NCI-H460 (cell line): ENCODE measurements at regions not wholly inside any gene's neighbourhood (a gene's known extent, or its start where the extent isn't known, plus 50 kb on each side); places are given as distances from the start of the nearest gene placed in this dataset.
"Not testable (repeated sequence)": the region's sequence is repeated elsewhere in the genome, so short reads cannot be mapped to it uniquely, and the experiment has no call there.

Experiments
- DNase-seq: peaks from one replicate; pipeline ENCODE4 v3.0.0-alpha.2; 2016; ENCODE audit warnings: low read depth; ENCODE audit errors: extremely low read depth

DNA sequence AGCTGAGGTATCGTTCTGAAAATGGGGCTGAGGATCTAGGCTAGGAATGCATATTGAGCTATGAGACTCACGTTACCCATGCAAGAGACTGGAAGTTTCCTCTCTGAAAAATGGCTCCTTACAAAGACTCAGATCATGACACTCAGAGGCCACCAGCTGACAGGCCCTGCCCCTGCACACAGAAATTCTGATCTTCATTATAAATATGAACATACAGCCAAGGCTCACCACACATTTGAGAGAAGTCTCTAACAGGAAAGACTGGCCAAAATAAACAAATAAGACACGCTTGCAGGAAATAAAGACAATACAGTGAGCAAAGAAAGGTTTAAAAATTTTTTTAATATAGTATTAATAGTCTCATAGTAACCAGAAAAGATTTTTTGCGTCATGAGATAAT, 365.9 kb downstream of the NFIB start:
- DNase-seq, result no peak

DNA sequence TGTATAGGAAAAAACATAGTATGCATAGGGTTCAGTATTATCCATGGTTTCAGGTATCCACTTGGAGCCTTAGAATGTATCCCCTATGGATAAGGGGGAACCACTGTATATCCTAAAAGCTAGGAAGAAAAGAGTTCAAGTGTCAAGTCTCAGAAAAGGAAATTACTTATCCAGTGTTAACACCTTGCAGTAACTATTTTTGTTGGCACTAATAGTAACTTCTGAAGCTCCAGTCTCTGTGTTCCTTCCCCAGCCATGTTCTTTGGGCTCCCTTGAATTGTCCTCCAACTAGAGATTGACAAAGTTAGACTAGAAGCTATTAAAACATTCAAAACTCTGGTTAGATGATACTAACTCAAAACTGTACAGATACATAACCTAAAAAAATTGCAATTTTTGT, 370.8 kb downstream of the NFIB start:
- DNase-seq, result no peak

DNA sequence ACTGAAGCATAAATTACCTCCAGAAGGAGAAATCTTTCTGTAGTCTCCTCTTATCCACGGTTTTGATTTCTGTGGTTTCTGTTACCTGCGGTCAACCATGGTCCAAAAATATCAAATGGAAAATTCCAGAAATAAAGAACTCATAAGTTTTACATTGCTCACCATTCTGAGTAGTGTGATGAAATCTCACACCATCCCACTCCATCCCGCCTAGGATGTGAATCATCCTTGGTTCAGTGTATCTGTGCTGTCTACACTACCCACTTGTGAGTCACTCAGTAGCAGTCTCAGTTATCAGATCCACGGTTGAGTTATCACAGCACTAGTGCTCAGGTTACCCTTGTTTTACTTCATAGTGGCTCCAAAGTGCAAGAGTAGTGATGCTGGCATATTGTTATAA, 371.2 kb downstream of the NFIB start:
- DNase-seq, result peak; percentile 73

DNA sequence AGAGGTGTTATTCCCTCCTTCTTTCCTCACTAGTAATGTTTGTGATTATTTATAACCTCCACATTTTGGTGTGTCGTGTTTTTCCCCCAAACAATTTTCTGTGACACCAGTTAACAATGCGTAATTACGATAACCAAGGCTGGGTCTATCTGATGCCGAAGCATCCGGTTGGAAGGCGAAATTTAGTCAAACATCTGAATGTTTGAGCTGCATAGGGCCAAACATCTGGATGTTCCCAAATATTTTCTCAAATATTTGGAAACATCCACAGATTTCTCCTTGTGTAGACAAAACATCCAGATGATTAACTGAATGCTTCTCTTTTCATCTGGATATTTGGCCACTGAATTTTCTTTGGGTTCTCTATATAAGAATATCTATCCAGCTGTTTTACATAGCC, 371.7 kb downstream of the NFIB start:
- DNase-seq, result no peak

DNA sequence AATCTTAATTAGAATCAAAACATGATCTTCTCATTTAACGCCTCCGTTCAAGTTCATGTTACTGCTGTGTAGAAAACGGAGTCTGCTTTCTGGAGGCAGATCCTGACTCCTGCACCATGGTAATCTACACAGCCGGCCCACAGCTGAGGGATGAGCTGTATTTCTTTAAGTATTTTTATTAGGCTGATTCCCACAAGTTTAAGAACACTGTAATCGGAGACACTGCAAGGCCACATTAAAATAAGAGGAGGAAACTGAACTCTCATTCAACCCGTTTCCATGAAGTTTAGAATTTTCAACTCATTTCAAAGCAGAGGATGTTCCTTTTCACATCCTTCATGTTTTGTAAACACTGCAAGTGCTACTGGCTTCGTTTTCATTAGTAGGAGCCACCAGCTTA, 372.2 kb downstream of the NFIB start:
- DNase-seq, result no peak

GRCh38 chr9:13939701-13940490, 374.0 kb downstream of the NFIB start:
- DNase-seq, result no peak

DNA sequence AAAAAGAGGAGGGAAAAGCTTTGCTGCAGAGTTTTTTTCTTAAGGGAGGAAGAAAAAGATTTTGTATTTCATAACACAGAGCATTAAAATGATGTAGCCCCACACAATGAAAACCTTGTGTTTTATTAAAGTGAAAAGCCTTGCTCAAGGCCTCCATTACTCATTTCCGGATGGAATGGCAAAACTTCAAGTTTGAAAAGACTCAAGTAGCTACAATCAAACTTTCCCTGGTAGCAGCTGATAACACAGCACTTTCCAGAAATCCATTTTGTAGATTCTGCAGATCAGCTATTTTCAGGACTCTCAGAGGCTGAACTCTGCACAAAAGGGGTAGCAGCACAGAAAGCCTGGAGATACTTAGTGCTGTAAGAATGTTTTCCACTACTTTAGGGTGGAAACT, 374.8 kb downstream of the NFIB start:
- no peak for DNase-seq

GRCh38 chr9:13934416-13934815, 379.5 kb downstream of the NFIB start:
- DNase-seq, result no peak

DNA sequence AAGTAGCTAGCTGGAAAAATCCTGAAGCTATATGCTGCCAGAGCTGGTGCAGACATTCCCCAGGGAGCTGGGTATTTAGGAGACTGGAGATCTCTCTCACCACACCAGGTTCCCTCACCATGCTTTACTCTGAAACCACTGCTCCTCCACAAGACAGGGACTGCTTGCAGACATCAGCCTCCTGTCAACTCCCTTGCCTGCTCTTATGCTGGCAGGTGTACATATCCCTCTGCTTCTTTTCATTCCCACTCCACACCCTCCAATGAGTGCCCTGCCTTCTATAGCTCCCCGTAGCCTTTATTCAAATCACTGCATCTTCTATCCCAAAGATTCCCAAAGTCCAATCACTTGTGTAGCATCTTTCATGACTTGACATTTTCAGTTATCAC, 380.7 kb downstream of the NFIB start:
- no peak for DNase-seq

GRCh38 chr9:13932528-13933267, 381.2 kb downstream of the NFIB start:
- DNase-seq, result no peak

DNA sequence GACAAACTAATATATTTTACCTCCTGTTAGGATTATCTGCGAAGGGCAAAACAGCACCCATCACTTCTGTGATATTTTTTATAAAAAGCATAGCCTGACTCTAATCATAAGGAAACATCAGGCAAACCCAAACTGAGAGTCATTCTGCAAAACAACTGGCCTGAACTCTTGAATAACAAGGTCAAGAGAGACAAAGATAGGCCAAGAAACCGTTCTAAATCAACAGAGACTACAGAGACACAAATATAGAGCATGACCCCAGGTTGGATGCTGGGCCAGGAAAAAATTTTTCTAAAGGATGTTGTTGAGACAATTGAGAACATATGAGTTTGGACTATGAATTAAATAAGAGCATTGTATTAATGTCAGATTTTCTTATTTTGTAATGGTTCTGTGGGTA, 384.9 kb downstream of the NFIB start:
- DNase-seq, result no peak

GRCh38 chr9:13923381-13923780, 390.6 kb downstream of the NFIB start:
- DNase-seq, result no peak

DNA sequence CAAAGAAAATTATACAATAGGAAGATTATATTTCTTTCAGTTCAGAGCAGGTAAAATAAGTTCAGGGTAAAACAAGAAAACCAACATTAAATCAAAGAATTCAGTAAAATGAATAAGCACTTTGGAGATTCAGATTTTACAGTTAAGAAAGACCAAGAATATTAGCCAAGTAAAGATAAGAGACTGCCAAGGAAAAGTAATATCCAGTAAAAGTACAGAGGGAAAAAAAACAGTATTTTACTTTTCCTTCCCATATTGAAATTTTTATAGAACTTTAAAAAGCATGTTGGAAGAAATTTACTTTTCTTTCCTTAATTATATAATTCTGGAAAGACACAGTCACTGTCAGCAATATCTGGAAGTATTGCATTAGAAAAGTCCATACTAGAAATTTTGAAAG, 393.4 kb downstream of the NFIB start:
- DNase-seq, result no peak

GRCh38 chr9:13919401-13919800, 394.5 kb downstream of the NFIB start:
- DNase-seq, result no peak

DNA sequence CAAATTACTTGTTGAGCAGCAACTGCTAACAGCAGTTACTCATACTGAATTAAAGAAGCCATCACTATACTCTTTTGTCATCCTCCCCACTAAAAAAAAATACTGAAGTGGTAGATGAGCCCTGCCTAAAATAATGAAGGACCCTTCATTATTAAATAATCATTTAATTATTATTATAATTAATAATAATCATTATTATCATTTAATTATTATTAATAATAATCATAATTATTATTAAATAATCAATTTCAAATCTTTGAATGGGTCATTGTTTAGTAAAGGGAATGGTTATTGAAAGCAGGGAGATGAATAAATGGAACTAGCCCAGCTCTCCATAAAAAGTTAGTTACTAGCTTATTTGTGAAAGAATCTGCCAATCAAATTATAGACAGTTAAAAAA, 396.4 kb downstream of the NFIB start:
- DNase-seq, result no peak

GRCh38 chr9:13915591-13916301, 398.2 kb downstream of the NFIB start:
- DNase-seq, result no peak

DNA sequence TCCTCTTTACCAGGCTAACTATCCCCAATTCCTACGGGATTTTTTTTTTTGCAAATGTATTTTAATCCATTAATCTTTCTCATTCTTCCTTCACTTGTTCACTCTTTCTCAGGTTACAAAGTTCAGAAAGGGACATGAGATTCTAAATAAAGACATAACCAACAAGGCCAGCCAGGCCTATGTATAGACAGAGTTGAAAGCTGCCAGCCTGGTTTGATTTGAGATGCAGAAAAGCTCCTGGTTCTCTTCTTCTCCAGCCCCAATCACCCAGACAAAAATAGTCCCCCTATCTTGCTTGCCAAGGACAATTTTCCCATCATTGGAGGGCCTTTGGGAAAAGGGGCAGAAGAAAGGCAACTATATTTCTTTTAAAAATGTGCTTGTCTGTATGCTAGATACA, 398.8 kb downstream of the NFIB start:
- no peak for DNase-seq

DNA sequence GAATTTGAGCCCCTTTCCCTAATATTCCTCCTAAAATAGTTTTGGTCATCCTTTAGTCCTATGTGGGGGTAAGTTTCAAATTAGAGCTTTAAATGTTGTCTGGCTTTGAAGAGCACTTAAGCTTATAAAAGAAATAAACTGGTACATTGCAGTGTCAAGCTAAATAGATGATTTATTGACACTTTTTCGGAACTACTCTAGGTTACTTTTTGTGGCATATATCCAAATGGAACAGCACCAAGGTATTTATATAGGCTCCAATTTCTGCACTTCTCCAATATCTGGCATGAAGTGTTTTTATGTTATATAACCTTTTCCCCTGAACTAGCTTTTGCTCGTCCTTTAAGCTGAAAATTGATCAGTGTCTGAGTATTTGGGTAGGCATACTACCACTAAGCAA, 402.5 kb downstream of the NFIB start:
- DNase-seq, result no peak

GRCh38 chr9:13907842-13908241, 406.1 kb downstream of the NFIB start:
- DNase-seq, result not testable (repeated sequence)

GRCh38 chr9:13904746-13905145, 409.2 kb downstream of the NFIB start:
- no peak for DNase-seq

DNA sequence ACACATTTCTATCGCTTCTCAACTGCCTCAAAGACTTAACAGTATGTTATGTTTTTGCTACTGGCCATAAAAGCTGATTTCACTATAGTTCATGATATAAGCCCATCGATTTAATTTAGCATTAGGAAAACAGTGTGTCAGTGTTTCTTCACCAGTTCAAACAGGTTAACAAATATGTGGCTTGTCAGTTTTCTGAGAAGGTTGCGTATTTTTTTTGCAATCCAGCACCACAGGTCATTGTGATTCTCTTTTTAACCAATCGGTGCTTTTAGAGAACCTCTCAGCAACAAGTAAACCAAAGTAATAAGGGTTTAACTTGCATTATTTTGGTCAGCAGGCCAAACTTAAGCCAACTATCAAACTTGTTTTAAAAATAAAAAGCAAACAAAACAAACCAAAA, 409.6 kb downstream of the NFIB start:
- DNase-seq, result no peak
